Calu3 (cell line): ENCODE measurements at regions not wholly inside any gene's neighbourhood (a gene's known extent, or its start where the extent isn't known, plus 50 kb on each side); places are given as distances from the start of the nearest gene placed in this dataset.

Experiments
- BruUV-seq: library from RNA; stranded (reverse); fragments of 400-500 nt; replicated peaks from 2 replicates; lab custom pipeline; 2021; lab: Mats Ljungman, UMichigan
- CTCF ChIA-PET: fragments of 300-600 bp; sonication (Branson Sonifier 250); formaldehyde crosslinking; loops from one replicate; lab custom pipeline; 2022; ENCODE audit warnings: antibody characterized with exemption; lab: Charles Lee
- DNase-seq: peaks from one replicate; pipeline ENCODE4 v3.0.0; 2022
- H3K27ac Mint-ChIP-seq: one replicate; pipeline ENCODE4 v1.8.0; 2022; ENCODE audit warnings: mixed read lengths; ENCODE audit not compliant: unreplicated experiment
- H3K27me3 Mint-ChIP-seq: one replicate; pipeline ENCODE4 v1.8.0; 2022; ENCODE audit warnings: mixed read lengths; ENCODE audit not compliant: unreplicated experiment
- H3K36me3 Mint-ChIP-seq: one replicate; pipeline ENCODE4 v1.8.0; 2022; ENCODE audit warnings: mild to moderate bottlenecking, moderate library complexity, mixed read lengths; ENCODE audit not compliant: insufficient read depth, unreplicated experiment
- H3K4me1 Mint-ChIP-seq: one replicate; pipeline ENCODE4 v1.8.0; 2022; ENCODE audit warnings: mild to moderate bottlenecking, low read depth, mixed read lengths; ENCODE audit not compliant: unreplicated experiment
- H3K4me3 Mint-ChIP-seq: one replicate; pipeline ENCODE4 v1.8.0; 2022; ENCODE audit warnings: mild to moderate bottlenecking, low read depth, moderate library complexity, mixed read lengths; ENCODE audit not compliant: unreplicated experiment
- H3K9me3 Mint-ChIP-seq: one replicate; pipeline ENCODE4 v1.8.0; 2022; ENCODE audit warnings: low read depth, mixed read lengths; ENCODE audit not compliant: unreplicated experiment
- CTCF ChIP-seq: fragments of 200-600 bp; IDR thresholded peaks from one replicate; pipeline ENCODE4 v1.8.0; 2022; ENCODE audit warnings: antibody characterized with exemption; ENCODE audit not compliant: unreplicated experiment
- intact Hi-C: fragments of 100-400 bp; cut with micrococcal nuclease; formaldehyde crosslinking; loops from one replicate; pipeline ENCODE4 v1.10.0; 2022; ENCODE audit not compliant: unreplicated experiment

GRCh38 chr14:105866841-105867321 is 340.5 kb downstream of the TMEM121 start:
- no peak overlapping the region for H3K27ac Mint-ChIP-seq
- DNase-seq = no peak
- intact Hi-C loops = no loop called here

GRCh38 chr14:105867961-105868599 is 341.7 kb downstream of the TMEM121 start:
- H3K4me1 Mint-ChIP-seq = no peaks in the 10 kb centered on the region
- no TSS peak for BruUV-seq
- no peaks in the 10 kb centered on the region for H3K9me3 Mint-ChIP-seq
- intact Hi-C loops = no loop called here
- H3K4me3 Mint-ChIP-seq = no peak overlapping the region
- no peaks in the 10 kb centered on the region for H3K36me3 Mint-ChIP-seq
- TF ChIP-seq CTCF = no peak
- CTCF ChIA-PET = no interaction called here
- no peak for DNase-seq
- H3K27me3 Mint-ChIP-seq = peaks cover 64% of the 10 kb centered on the region
- no peak overlapping the region for H3K27ac Mint-ChIP-seq

More at GRCh38 chr14:105866841-105867321, 340.5 kb downstream of the TMEM121 start:
- no peaks in the 10 kb centered on the region for H3K4me1 Mint-ChIP-seq
- no peak for TF ChIP-seq CTCF
- H3K27me3 Mint-ChIP-seq = peaks cover 62% of the 10 kb centered on the region
- CTCF ChIA-PET = no interaction called here
- H3K4me3 Mint-ChIP-seq = no peak overlapping the region
- BruUV-seq = no TSS peak
- H3K9me3 Mint-ChIP-seq = no peaks in the 10 kb centered on the region
- no peaks in the 10 kb centered on the region for H3K36me3 Mint-ChIP-seq

GRCh38 chr14:105871590-105871989 is 345.2 kb downstream of the TMEM121 start:
- no TSS peak for BruUV-seq
- no peak for TF ChIP-seq CTCF
- CTCF ChIA-PET = interaction anchor here (0.6 kb wide), 1 partner anchor 189 kb away, joined by 6 read pairs; no protein-coding TSS in a partner anchor
- H3K27ac Mint-ChIP-seq = no peak overlapping the region
- intact Hi-C loops = no loop called here
- peaks cover 77% of the 10 kb centered on the region for H3K27me3 Mint-ChIP-seq
- no peaks in the 10 kb centered on the region for H3K4me1 Mint-ChIP-seq
- DNase-seq = no peak
- no peaks in the 10 kb centered on the region for H3K9me3 Mint-ChIP-seq
- no peak overlapping the region for H3K4me3 Mint-ChIP-seq
- H3K36me3 Mint-ChIP-seq = no peaks in the 10 kb centered on the region

GRCh38 chr14:105873870-105874512 is 347.6 kb downstream of the TMEM121 start:
- Mint-ChIP-seq H3K36me3 (no peaks in the 10 kb centered on the region), H3K4me1 (no peaks in the 10 kb centered on the region), H3K4me3 (no peak overlapping the region), H3K27me3 (peaks cover 100% of the 10 kb centered on the region), H3K9me3 (no peaks in the 10 kb centered on the region), H3K27ac (no peak overlapping the region)
- no peak for TF ChIP-seq CTCF
- CTCF ChIA-PET = no interaction called here
- no peak for DNase-seq
- intact Hi-C loops = no loop called here
- no TSS peak for BruUV-seq
